GM12892 (cell line): ENCODE measurements at regions not wholly inside any gene's neighbourhood (a gene's known extent, or its start where the extent isn't known, plus 50 kb on each side); places are given as distances from the start of the nearest gene placed in this dataset.

Source experiments
- DNase-seq: peaks from one replicate; pipeline ENCODE4 v3.0.0; 2011; ENCODE audit not compliant: insufficient read length
- FAIRE-seq: peaks from 2 replicates; lab custom pipeline; 2011; peaks lifted over from hg19 to GRCh38; lab: Jason Lieb, UNC
- POLR2A ChIP-seq: IDR thresholded peaks from 2 replicates; pipeline ENCODE4 v1.6.1; 2011; ENCODE audit warnings: low read depth, low read length, control low read depth
- POLR2AphosphoS5 ChIP-seq: IDR thresholded peaks from 2 replicates; pipeline ENCODE4 v1.6.1; 2011; ENCODE audit warnings: low read depth, low read length, control low read depth
- TAF1 ChIP-seq: IDR thresholded peaks from 2 replicates; pipeline ENCODE4 v1.6.1; 2011; ENCODE audit warnings: low read depth, mild to moderate bottlenecking, control low read depth, low read length, borderline replicate concordance

DNA sequence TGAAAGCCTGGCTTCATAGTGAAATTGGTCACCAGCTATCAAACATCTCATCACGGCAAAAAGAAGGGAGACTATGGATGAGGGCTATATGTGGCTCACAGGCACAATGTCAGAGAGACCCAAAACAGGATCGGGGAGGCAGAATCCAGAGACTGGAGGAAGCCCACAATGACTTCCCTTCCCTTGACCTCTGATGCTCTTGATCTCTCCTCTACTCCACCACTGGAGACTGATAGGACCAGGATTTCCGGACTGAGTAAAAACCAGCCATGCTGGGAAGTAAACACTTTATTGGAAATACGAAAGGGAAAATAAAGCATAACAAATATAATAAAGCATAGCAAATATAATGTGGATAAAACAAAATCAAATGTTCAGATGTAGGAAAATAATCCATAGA lies 597.3 kb downstream of the UTRN start:
- TF ChIP-seq POLR2AphosphoS5 (no peak), POLR2A (no peak), TAF1 (no peak)
- DNase-seq (no peak), FAIRE-seq (no peak)

DNA sequence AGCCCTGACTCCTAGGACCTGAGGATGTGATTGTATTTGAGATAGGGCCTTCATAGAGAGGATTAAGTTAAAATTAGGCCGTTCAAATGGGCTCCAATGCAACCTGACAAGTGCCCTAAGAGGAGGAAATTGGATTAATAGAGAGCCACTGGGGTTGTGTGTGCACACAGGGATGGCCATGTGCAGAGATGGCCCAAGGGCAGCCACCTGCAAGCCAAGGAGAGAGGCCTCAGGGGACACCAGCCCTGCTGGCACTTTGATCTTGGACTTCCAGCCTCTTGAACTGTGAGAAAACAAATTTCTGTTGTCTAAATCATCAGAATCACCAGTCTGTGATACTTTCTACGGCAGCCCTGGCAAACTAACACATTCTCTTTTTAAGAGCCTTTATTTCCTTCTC lies 598.8 kb downstream of the UTRN start:
- TF ChIP-seq TAF1 (no peak), POLR2A (no peak), POLR2AphosphoS5 (no peak)
- no peak for FAIRE-seq
- no peak for DNase-seq

DNA sequence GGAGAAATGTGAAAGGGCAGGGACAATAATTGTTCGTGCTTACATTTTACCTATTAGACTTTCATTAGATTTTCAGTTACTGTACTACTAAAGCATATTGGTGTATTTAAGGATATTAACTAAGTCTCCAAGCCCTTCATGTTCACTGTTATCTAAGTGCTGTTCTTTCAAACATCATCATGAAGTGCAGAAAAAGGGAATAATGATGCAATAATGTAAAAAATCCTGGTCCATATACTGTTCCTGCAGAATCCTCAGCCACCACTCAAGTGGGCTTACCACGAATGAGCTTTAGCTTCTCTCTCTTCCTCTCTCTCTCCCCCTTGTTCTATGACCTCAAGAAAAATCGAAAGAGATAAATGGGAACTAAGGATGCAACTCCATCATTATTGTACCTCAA lies 600.7 kb downstream of the UTRN start:
- DNase-seq (no peak), FAIRE-seq (no peak)
- TF ChIP-seq POLR2A, result no peak
- no peak for TF ChIP-seq TAF1
- TF ChIP-seq POLR2AphosphoS5, result no peak

DNA sequence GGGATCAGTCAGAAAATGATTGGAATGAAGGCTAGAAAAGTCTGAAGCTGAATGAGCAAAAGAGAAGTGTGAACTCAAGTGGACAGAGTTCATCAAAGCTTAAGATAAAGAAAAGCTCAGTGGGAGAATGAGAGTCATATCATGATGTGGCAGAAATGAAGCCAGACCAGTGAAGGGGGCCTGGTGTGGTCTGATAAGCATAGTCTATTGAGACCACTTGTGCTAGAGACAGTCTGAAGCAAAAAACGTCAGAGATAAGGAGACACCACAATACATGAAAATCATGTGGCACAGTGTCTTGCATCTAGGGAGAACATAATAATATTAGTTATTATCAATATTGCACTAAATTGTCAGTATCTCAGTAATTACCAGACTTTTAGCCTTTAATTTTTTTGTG lies 601.5 kb downstream of the UTRN start:
- DNase-seq, result no peak
- TF ChIP-seq POLR2AphosphoS5 (no peak), POLR2A (no peak), TAF1 (no peak)
- FAIRE-seq, result no peak

DNA sequence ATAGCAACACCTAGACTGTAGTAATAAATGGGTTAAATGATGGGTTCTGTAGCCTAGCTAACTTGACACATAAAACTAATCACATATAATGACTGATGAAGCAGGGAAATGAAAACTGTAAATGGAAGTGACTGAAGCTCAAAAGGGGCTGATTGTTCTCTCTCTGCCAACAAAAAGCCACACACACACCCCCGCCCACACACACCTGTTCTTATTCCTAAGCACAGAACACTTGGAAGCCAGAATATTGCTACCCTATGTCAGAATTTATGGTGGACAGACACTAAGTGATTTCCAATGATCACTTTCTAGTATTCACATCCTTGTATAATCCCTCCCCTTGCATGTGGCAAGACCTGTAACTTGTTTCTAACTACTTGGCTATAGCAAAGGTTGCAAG lies 603.5 kb downstream of the UTRN start:
- TF ChIP-seq POLR2AphosphoS5 (no peak), TAF1 (no peak), POLR2A (no peak)
- DNase-seq (no peak), FAIRE-seq (no peak)

DNA sequence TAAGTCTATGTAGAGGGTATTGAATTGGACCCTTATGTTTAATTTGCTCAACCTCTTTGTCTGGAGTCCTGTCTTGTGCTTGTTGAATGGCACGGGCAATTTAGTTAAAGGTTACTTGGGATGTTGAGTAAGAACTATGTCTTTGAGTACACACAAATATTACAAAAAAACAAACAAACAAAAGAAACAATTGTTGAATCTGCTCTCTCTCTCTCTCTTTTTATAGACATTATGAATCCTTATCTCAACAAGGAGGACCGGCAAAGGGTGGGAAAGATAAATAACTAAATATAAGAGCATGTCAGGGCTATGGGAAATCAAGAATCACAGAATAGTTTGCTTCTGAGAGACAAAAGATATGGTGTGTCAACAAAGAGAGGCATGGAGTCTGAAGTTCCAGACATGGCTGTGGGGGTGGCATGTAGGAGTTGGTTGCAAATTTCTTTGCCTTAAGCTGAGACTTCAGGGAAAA lies 608.6 kb downstream of the UTRN start:
- TF ChIP-seq POLR2AphosphoS5 (no peak), TAF1 (no peak), POLR2A (no peak)
- no peak for DNase-seq
- no peak for FAIRE-seq

DNA sequence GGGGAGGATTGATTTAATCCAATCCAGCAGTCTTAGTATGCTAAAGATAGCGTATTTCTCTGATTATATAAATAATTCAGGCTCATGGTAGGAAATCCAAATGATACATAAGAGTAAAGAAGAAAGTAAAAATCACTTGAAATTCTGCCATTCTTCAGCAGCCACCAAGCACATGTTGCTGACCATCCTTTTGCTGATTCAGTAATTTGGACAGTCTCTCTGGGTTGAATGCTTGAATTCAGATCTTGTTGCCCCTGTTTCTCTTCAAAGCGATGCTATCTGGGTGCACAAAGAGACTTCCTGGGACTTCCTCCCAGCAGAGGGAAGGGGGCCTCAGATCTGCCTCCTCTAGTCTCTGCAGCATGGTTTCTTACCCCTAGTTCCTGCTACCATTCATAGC lies 609.1 kb downstream of the UTRN start:
- DNase-seq (no peak), FAIRE-seq (no peak)
- TF ChIP-seq TAF1 (no peak), POLR2AphosphoS5 (no peak), POLR2A (no peak)

DNA sequence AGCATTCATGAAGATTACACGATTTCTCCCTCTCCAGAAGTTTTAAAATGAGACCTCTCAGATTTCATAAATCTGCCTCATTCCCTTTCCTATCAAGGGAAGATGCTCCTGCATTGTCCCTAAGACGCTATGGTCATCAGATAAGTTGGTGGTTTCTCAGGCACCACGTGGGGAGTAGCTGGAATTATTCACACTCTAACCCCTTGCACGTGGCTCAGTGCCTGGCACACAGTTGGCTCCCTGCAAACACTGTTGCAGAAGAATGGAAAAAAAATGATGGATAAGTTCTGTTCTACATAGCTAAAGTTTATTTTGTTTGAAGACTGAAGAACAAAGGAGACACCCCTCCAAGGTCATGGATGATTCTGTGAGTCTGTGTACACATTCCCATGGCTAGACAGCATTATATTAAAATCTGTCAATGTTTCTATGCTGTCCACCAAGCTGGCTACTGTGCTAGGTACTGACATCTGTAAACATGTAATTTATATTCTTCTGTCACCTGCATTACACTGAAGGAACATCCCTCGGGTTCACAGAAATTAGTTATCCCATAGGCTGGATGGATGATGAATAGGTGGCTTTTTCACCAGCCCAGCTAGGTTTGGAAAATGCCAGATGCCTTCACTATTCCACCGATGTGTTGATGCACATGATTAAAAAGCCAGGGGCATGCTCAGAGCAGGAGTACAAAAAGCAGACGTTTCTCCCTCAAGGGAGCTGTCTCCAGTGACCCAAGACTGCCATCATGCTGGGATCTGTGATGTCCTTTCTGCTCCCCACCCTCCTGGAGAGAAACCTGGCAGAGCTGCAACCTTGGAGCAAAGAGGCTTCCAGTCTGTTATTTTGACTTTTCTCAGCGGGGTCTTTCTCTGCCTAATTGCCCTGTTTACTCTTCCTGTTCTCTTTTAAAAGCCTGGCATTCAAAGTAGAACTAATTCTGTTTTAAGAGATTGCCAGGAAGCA lies 610.5 kb downstream of the UTRN start:
- DNase-seq (no peak), FAIRE-seq (no peak)
- no peak for TF ChIP-seq POLR2AphosphoS5
- TF ChIP-seq TAF1, result no peak
- TF ChIP-seq POLR2A, result no peak

DNA sequence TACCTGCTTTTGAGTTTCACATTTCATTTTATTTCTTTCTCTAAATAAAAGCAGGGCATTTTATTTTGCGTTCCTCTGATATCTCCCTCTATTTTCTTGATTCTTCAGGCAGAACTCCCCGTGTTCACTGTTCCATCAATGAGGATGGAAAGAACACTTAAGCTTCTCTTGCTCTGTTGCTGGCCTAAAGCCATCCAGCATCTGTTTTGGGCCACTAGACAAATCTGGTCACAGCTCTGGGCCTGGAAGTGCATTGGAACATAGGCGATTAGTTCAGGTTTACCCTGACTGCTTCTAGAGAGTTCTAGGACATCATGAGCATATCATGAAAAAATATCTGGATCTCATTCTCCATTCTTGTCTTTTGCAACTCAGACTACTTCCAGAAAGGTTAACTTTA lies 611.2 kb downstream of the UTRN start:
- FAIRE-seq, result no peak
- DNase-seq, result no peak
- TF ChIP-seq POLR2AphosphoS5, result no peak
- no peak for TF ChIP-seq TAF1
- no peak for TF ChIP-seq POLR2A

DNA sequence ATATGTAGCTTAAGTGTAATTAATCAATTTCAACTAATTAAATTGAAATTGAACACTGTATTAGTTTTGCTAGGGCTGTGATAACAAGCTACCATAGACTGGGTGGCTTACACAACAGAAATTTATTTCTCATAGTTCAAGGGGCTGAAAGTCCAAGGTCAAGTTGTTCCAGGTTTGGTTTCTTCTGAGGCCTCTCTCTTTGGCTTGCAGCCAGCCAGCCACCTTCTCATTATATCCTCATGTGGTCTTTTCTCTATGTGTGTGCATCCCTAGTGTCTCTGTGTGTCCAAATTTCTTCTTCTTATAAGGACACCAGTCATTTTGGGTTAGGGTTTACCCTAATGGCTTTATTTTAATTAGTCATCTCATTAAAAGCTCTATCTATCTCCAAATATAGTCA lies 611.7 kb downstream of the UTRN start:
- DNase-seq (no peak), FAIRE-seq (no peak)

DNA sequence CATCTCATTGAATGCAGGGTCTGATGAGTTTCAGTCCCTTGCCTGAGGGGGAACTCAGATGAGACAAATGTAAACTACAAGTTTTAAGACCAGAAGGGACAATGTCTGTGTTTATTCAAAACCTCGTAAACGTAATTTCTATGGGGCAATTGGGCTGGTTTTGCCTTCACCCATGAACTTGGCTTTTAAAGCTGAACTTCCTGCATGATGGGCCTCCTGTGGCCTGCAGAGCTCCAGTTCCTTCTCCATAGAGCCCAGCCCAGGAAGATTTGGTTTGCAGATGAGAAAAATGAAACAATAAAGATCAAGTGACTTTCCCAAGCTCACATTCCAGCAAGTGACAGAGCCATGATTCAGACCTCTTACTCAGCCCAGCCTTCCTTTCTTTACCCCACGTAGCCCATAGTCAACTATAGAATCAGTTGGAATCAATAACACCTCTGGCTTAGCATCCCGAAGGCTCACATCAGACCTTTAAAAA lies 612.3 kb downstream of the UTRN start:
- no peak for FAIRE-seq
- TF ChIP-seq POLR2A (no peak), TAF1 (no peak), POLR2AphosphoS5 (no peak)
- no peak for DNase-seq

More for the DNA sequence above, 611.7 kb downstream of the UTRN start:
- TF ChIP-seq POLR2A (no peak), TAF1 (no peak), POLR2AphosphoS5 (no peak)

DNA sequence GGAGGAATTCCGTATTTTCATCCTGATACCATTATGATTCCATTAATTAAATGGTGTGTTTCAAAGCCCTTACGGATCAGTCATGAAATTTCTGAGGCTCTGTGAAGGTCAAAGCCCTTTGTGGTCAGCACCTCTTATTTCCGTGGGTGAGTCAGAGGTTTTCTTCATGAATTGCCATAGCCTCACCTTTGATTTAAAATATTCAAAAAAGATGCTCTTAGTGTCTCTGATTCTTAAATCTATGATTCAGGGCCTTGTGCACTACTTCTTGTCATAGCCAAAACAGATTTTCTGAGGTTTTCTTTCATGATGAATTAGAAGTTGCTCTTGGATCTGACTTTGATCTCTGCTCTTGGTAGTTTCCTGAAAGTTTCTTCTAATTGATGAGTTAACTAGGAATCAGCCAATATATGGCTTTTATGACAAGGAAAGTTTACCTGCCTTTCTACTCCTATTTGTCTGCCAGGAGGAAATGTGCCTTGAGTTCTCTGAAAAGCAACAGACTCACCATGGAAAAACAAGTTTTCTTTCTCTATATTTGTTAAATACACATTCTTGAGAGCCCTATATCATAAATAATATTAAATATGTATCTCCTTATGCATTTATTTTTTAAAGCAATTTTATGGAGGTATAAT lies 613.0 kb downstream of the UTRN start:
- DNase-seq (no peak), FAIRE-seq (no peak)
- TF ChIP-seq TAF1 (no peak), POLR2AphosphoS5 (no peak), POLR2A (no peak)
